HEK293T (cell line): ENCODE measurements at regions not wholly inside any gene's neighbourhood (a gene's known extent, or its start where the extent isn't known, plus 50 kb on each side); places are given as distances from the start of the nearest gene placed in this dataset.

Source experiments
- CTCF ChIA-PET: fragments of 350-600 bp; formaldehyde crosslinking; extraction: SDS; loops from one replicate; lab custom pipeline; 2021; ENCODE audit warnings: antibody characterized with exemption, inconsistent platforms; lab: Yijun Ruan, JAX
- POLR2A ChIA-PET: fragments of 350-600 bp; formaldehyde crosslinking; extraction: SDS; loops from one replicate; lab custom pipeline; 2020; ENCODE audit warnings: antibody characterized with exemption, inconsistent platforms; lab: Yijun Ruan, JAX
- DNase-seq: peaks from one replicate; pipeline ENCODE4 v3.0.0; 2012; ENCODE audit warnings: mixed read lengths; ENCODE audit errors: extremely low spot score
- ARNT ChIP-seq: fragments of 450-650 bp; IDR thresholded peaks from 2 replicates; pipeline ENCODE4 v1.6.1; 2017; ENCODE audit warnings: mild to moderate bottlenecking
- BHLHE40 ChIP-seq: fragments of 450-650 bp; IDR thresholded peaks from 2 replicates; pipeline ENCODE4 v1.6.1; 2016; ENCODE audit warnings: mild to moderate bottlenecking, moderate library complexity, borderline replicate concordance
- CTBP1 ChIP-seq: fragments of 450-650 bp; IDR thresholded peaks from 2 replicates; pipeline ENCODE4 v1.6.1; 2016; ENCODE audit warnings: borderline replicate concordance
- ELF4 ChIP-seq: fragments of 450-650 bp; IDR thresholded peaks from 2 replicates; pipeline ENCODE4 v1.6.1; 2017; ENCODE audit warnings: antibody characterized with exemption
- FOXA1 ChIP-seq: fragments of 450-650 bp; IDR thresholded peaks from 2 replicates; pipeline ENCODE4 v1.6.1; 2016; ENCODE audit warnings: mild to moderate bottlenecking
- FOXK2 ChIP-seq: fragments of 450-650 bp; IDR thresholded peaks from 2 replicates; pipeline ENCODE4 v1.6.1; 2016; ENCODE audit warnings: mild to moderate bottlenecking
- FOXM1 ChIP-seq: fragments of 450-650 bp; IDR thresholded peaks from 2 replicates; pipeline ENCODE4 v1.6.1; 2017; ENCODE audit warnings: mild to moderate bottlenecking, borderline replicate concordance
- HDGF ChIP-seq: fragments of 450-650 bp; IDR thresholded peaks from 2 replicates; pipeline ENCODE4 v1.6.1; 2017; ENCODE audit warnings: antibody characterized with exemption, borderline replicate concordance
- L3MBTL2 ChIP-seq: fragments of 450-650 bp; conservative IDR thresholded peaks from 2 replicates; pipeline ENCODE4 v1.6.1; 2016; ENCODE audit warnings: mild to moderate bottlenecking
- LEF1 ChIP-seq: fragments of 450-650 bp; IDR thresholded peaks from 2 replicates; pipeline ENCODE4 v1.6.1; 2017; ENCODE audit warnings: mild to moderate bottlenecking, borderline replicate concordance
- NFRKB ChIP-seq: fragments of 450-650 bp; IDR thresholded peaks from 2 replicates; pipeline ENCODE4 v1.6.1; 2016; ENCODE audit warnings: mild to moderate bottlenecking, moderate library complexity
- PKNOX1 ChIP-seq: fragments of 450-650 bp; IDR thresholded peaks from 2 replicates; pipeline ENCODE4 v1.6.1; 2016
- SP1 ChIP-seq: fragments of 450-650 bp; IDR thresholded peaks from 2 replicates; pipeline ENCODE4 v1.6.1; 2017
- SUZ12 ChIP-seq: fragments of 450-650 bp; IDR thresholded peaks from 2 replicates; pipeline ENCODE4 v1.6.1; 2016; ENCODE audit warnings: mild to moderate bottlenecking
- TARDBP ChIP-seq: fragments of 450-650 bp; IDR thresholded peaks from 2 replicates; pipeline ENCODE4 v1.6.1; 2016
- ZNF384 ChIP-seq: fragments of 450-650 bp; IDR thresholded peaks from 2 replicates; pipeline ENCODE4 v1.6.1; 2016

GRCh38 chr18:66662632-66663031, 58.7 kb upstream of the CDH19 start:
- ChIA-PET CTCF (no interaction called here), POLR2A (no interaction called here)
- TF ChIP-seq TARDBP (no peak), ZNF384 (no peak), LEF1 (no peak), CTBP1 (no peak), HDGF (no peak), PKNOX1 (no peak), FOXM1 (no peak)
- DNase-seq: no peak

GRCh38 chr18:66655407-66655806, 51.5 kb upstream of the CDH19 start:
- ChIA-PET CTCF (no interaction called here), POLR2A (no interaction called here)
- no peak for DNase-seq
- TF ChIP-seq SUZ12 (no peak), HDGF (no peak), FOXK2 (no peak), BHLHE40 (no peak), LEF1 (no peak), FOXM1 (no peak), CTBP1 (no peak), NFRKB (no peak), PKNOX1 (no peak), ARNT (no peak), ELF4 (no peak), FOXA1 (no peak), SP1 (no peak), L3MBTL2 (no peak), ZNF384 (no peak), TARDBP (no peak)
